ENCODE measurements at regions not wholly inside any gene's neighbourhood (a gene's known extent, or its start where the extent isn't known, plus 50 kb on each side); places are given as distances from the start of the nearest gene placed in this dataset.
"Not testable (repeated sequence)": the region's sequence is repeated elsewhere in the genome, so short reads cannot be mapped to it uniquely, and the experiment has no call there.

- no peak overlapping the region for H3K4me3 ChIP-seq (replicated peaks in 1 of 2; ENCODE audit: low read depth in 2 of 2, low read length in 2 of 2)
- no peak for TF ChIP-seq CTCF (IDR thresholded peaks at IDR 0.05; ENCODE audit: low read depth, low read length)
- no peak for DNase-seq (ENCODE audit: low read depth in 2 of 2)
These were observed 1112.4 kb downstream of the STIM2 start for GRCh38 chr4:27973056-27973455.

GRCh38 chr4:27973700-27974099 lies 1113.1 kb downstream of the STIM2 start:
- DNase-seq (ENCODE audit: low read depth in 2 of 2), result peak in 1 of 2 donors; percentile 3
- H3K4me3 ChIP-seq (replicated peaks in 1 of 2; ENCODE audit: low read depth in 2 of 2, low read length in 2 of 2), result no peak overlapping the region
- no peak for TF ChIP-seq CTCF (IDR thresholded peaks at IDR 0.05; ENCODE audit: low read depth, low read length)

GRCh38 chr4:27974339-27974738 lies 1113.7 kb downstream of the STIM2 start:
- no peak for TF ChIP-seq CTCF (IDR thresholded peaks at IDR 0.05; ENCODE audit: low read depth, low read length)
- H3K4me3 ChIP-seq (replicated peaks in 1 of 2; ENCODE audit: low read depth in 2 of 2, low read length in 2 of 2), result no peak overlapping the region
- DNase-seq (ENCODE audit: low read depth in 2 of 2), result no peak

- not testable (repeated sequence) for H3K4me3 ChIP-seq (replicated peaks in 1 of 2; ENCODE audit: low read depth in 2 of 2, low read length in 2 of 2); DNase-seq (ENCODE audit: low read depth in 2 of 2)
These were observed 1114.2 kb downstream of the STIM2 start for GRCh38 chr4:27974881-27975280.

- not testable (repeated sequence) for H3K4me3 ChIP-seq (replicated peaks in 1 of 2; ENCODE audit: low read depth in 2 of 2, low read length in 2 of 2); DNase-seq (ENCODE audit: low read depth in 2 of 2)
These were observed 1117.9 kb downstream of the STIM2 start for GRCh38 chr4:27978427-27979109.

- DNase-seq (ENCODE audit: low read depth in 2 of 2), result no peak
- no peak for TF ChIP-seq CTCF (IDR thresholded peaks at IDR 0.05; ENCODE audit: low read depth, low read length)
- no peak overlapping the region for H3K4me3 ChIP-seq (replicated peaks in 1 of 2; ENCODE audit: low read depth in 2 of 2, low read length in 2 of 2)
These were observed 1124.9 kb downstream of the STIM2 start for GRCh38 chr4:27985522-27985921.

GRCh38 chr4:27986476-27986875 lies 1125.8 kb downstream of the STIM2 start:
- no peak for TF ChIP-seq CTCF (IDR thresholded peaks at IDR 0.05; ENCODE audit: low read depth, low read length)
- DNase-seq (ENCODE audit: low read depth in 2 of 2), result no peak
- H3K4me3 ChIP-seq (replicated peaks in 1 of 2; ENCODE audit: low read depth in 2 of 2, low read length in 2 of 2), result no peak overlapping the region

GRCh38 chr4:28001698-28002097 lies 1141.1 kb downstream of the STIM2 start:
- H3K4me3 ChIP-seq (replicated peaks in 1 of 2; ENCODE audit: low read depth in 2 of 2, low read length in 2 of 2), result no peak overlapping the region
- TF ChIP-seq CTCF (IDR thresholded peaks at IDR 0.05; ENCODE audit: low read depth, low read length), result peak; percentile 5
- DNase-seq (ENCODE audit: low read depth in 2 of 2), result no peak

All from cardiac fibroblast (primary cell).